ENCODE measurements at regions not wholly inside any gene's neighbourhood (a gene's known extent, or its start where the extent isn't known, plus 50 kb on each side); places are given as distances from the start of the nearest gene placed in this dataset.

- H3K27ac Mint-ChIP-seq: no peak overlapping the region
- TF ChIP-seq, protein P1, sequence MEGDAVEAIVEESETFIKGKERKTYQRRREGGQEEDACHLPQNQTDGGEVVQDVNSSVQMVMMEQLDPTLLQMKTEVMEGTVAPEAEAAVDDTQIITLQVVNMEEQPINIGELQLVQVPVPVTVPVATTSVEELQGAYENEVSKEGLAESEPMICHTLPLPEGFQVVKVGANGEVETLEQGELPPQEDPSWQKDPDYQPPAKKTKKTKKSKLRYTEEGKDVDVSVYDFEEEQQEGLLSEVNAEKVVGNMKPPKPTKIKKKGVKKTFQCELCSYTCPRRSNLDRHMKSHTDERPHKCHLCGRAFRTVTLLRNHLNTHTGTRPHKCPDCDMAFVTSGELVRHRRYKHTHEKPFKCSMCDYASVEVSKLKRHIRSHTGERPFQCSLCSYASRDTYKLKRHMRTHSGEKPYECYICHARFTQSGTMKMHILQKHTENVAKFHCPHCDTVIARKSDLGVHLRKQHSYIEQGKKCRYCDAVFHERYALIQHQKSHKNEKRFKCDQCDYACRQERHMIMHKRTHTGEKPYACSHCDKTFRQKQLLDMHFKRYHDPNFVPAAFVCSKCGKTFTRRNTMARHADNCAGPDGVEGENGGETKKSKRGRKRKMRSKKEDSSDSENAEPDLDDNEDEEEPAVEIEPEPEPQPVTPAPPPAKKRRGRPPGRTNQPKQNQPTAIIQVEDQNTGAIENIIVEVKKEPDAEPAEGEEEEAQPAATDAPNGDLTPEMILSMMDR (IDR thresholded peaks at IDR 0.05): no peak
- no peak for DNase-seq
- H3K36me3 Mint-ChIP-seq (ENCODE audit: low read depth): no peaks in the 10 kb centered on the region
- H3K27me3 Mint-ChIP-seq (ENCODE audit: insufficient read depth): peaks cover 3% of the 10 kb centered on the region
- no peaks in the 10 kb centered on the region for H3K4me1 Mint-ChIP-seq (ENCODE audit: low read depth)
- no peak overlapping the region for H3K4me3 Mint-ChIP-seq
- peaks cover 20% of the 10 kb centered on the region for H3K9me3 Mint-ChIP-seq
These were observed 437.4 kb downstream of the MTRR start for GRCh38 chr5:8306288-8306896.

DNA sequence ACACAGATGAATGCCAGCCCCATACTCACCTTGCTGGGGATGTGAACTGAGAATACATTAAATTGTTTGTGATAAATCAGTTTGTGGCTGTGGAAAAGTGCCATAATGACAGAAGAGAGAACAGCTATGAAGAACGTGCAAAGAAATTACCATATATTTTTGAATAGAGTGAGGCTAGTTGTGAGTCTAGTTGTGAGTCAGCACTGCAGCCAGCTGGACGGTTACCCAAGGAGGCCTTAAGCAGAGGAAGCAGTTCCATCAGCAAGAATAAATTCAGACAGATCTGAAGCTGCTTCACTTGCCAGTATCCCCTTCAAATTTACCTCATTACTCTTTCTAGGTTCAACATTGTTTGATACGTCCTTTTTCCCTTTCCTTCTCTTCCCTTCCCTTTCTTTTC, 446.0 kb downstream of the MTRR start:
- TF ChIP-seq, protein P1 (IDR thresholded peaks at IDR 0.05): no peak
- no peak for DNase-seq
- no peaks in the 10 kb centered on the region for H3K4me1 Mint-ChIP-seq (ENCODE audit: low read depth)
- peaks cover 3% of the 10 kb centered on the region for H3K27me3 Mint-ChIP-seq (ENCODE audit: insufficient read depth)
- H3K27ac Mint-ChIP-seq: no peak overlapping the region
- no peak overlapping the region for H3K4me3 Mint-ChIP-seq
- no peaks in the 10 kb centered on the region for H3K36me3 Mint-ChIP-seq (ENCODE audit: low read depth)
- H3K9me3 Mint-ChIP-seq: no peaks in the 10 kb centered on the region; the same call in none of the 2 replicates

GRCh38 chr5:8316608-8317280, 447.8 kb downstream of the MTRR start:
- H3K9me3 Mint-ChIP-seq: no peaks in the 10 kb centered on the region; the same call in none of the 2 replicates
- TF ChIP-seq, protein P1 (IDR thresholded peaks at IDR 0.05): no peak
- no peak overlapping the region for H3K4me3 Mint-ChIP-seq
- peaks cover 3% of the 10 kb centered on the region for H3K27me3 Mint-ChIP-seq (ENCODE audit: insufficient read depth)
- DNase-seq: no peak
- H3K4me1 Mint-ChIP-seq (ENCODE audit: low read depth): no peaks in the 10 kb centered on the region
- H3K36me3 Mint-ChIP-seq (ENCODE audit: low read depth): no peaks in the 10 kb centered on the region
- H3K27ac Mint-ChIP-seq: no peak overlapping the region

- H3K4me1 Mint-ChIP-seq (ENCODE audit: low read depth): no peaks in the 10 kb centered on the region
- no peak overlapping the region for H3K27ac Mint-ChIP-seq
- H3K36me3 Mint-ChIP-seq (ENCODE audit: low read depth): no peaks in the 10 kb centered on the region
- TF ChIP-seq, protein P1 (IDR thresholded peaks at IDR 0.05): no peak
- no peak overlapping the region for H3K4me3 Mint-ChIP-seq
- DNase-seq: no peak
- H3K27me3 Mint-ChIP-seq (ENCODE audit: insufficient read depth): peaks cover 3% of the 10 kb centered on the region
- no peaks in the 10 kb centered on the region; the same call in none of the 2 replicates for H3K9me3 Mint-ChIP-seq
These were observed 448.4 kb downstream of the MTRR start for GRCh38 chr5:8317335-8317734.

GRCh38 chr5:8320244-8320643, 451.3 kb downstream of the MTRR start:
- H3K27ac Mint-ChIP-seq: no peak overlapping the region
- H3K36me3 Mint-ChIP-seq (ENCODE audit: low read depth): no peaks in the 10 kb centered on the region
- TF ChIP-seq, protein P1 (IDR thresholded peaks at IDR 0.05): no peak
- H3K27me3 Mint-ChIP-seq (ENCODE audit: insufficient read depth): peaks cover 3% of the 10 kb centered on the region
- no peak for DNase-seq
- H3K4me1 Mint-ChIP-seq (ENCODE audit: low read depth): no peaks in the 10 kb centered on the region
- no peak overlapping the region for H3K4me3 Mint-ChIP-seq
- H3K9me3 Mint-ChIP-seq: no peaks in the 10 kb centered on the region; the same call in none of the 2 replicates
